Pancreas (tissue), 10 donors: ENCODE measurements at regions not wholly inside any gene's neighbourhood (a gene's known extent, or its start where the extent isn't known, plus 50 kb on each side); places are given as distances from the start of the nearest gene placed in this dataset.
"Not testable (repeated sequence)": the region's sequence is repeated elsewhere in the genome, so short reads cannot be mapped to it uniquely, and the experiment has no call there.

Source experiments
- ATAC-seq, 4 donors: fragments of 200-7000 bp; cut with Tn5 transposase; one replicate each; pipeline versions ENCODE4 v1.8.0 to v1.9.1; 2020; ENCODE audit warnings: mild to moderate bottlenecking in 4 of 4, moderate library complexity in 4 of 4
- DNase-seq, 6 donors: peaks; one replicate each; pipeline ENCODE4 v3.0.0-alpha.2; 2020
- FAIRE-seq: peaks from 2 replicates; lab custom pipeline; 2012; peaks lifted over from hg19 to GRCh38; lab: Jason Lieb, UNC
- H3K27ac ChIP-seq, 4 donors: fragments of 200-600 bp; sonication (generic); 1 replicate in 3 of 4; 2 replicates in 1 of 4; pipeline versions ENCODE4 v1.5.0 to v1.8.0; 2020
- H3K27me3 ChIP-seq, 4 donors: fragments of 200-600 bp; one replicate each; pipeline ENCODE4 v1.8.0; 2021
- H3K36me3 ChIP-seq, 3 donors: fragments of 200-600 bp; sonication (generic) in 1 of 3; one replicate each; pipeline versions ENCODE4 v1.5.0 to v1.8.0; 2020 to 2021
- H3K4me1 ChIP-seq, 3 donors: fragments of 200-600 bp; one replicate each; pipeline ENCODE4 v1.8.0; 2021
- H3K4me3 ChIP-seq, 4 donors: fragments of 200-600 bp; sonication (generic) in 2 of 4; one replicate each; pipeline versions ENCODE4 v1.5.0 to v1.8.0; 2020 to 2021
- H3K9me3 ChIP-seq, 4 donors: fragments of 200-600 bp; one replicate each; pipeline ENCODE4 v1.8.0; 2021
- WGBS, 2 donors: extraction: QIAGEN DNeasy Blood & Tissue Kit; methylation state at CpG; one replicate each; pipeline ENCODE4 v1.1.7; 2013; 5-methylcytosine and 5-hydroxymethylcytosine counted together
- intact Hi-C, 3 donors: fragments of 100-400 bp; cut with DNase I; formaldehyde crosslinking; loops; one replicate each; pipeline versions ENCODE4 v1.11.1 to v1.14.2; 2022
- donor health status: healthy with polysubstance abuse.
- donor health status: DM: no; HTN: no; CAD: no; lungs with moderate emphysema.
- donor health status: DM: no; HTN: no; CAD: no.
- donor health status: control.
- donor health status: control.
- donor health status: Bipolar disorder and iron deficiency.
- donor health status: DM: yes; HTN: yes; CAD: no.
- donor health status: DM: no; HTN: no; CAD: no.
- donor health status: DM: no; HTN: no; CAD: no.
- donor health status: DM: yes; HTN: yes; CAD: no.

GRCh38 chr9:42288002-42288864 lies 104.8 kb downstream of the SPATA31A6 start:
- not testable (repeated sequence) for H3K27me3 ChIP-seq, FAIRE-seq

DNA sequence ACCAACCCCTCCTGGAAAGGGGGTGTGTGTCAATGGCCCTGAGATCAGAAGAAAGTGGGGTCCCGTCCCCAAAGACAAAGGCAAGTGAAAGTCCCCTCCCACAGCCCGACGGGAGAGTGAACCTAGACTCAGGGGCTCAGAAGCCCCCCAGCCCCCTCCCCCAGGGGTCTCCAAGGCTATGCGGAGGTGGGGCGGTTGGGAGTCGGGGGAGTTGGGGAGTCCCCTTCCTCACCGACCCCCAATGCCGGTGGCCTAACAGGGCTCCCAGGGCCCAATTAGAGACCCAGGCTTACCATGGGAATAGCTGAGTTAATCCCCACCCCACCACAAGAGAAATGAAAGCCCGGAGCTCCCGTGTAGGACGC lies 105.4 kb downstream of the SPATA31A6 start:
- FAIRE-seq, H3K27me3 ChIP-seq, H3K36me3 ChIP-seq, ATAC-seq, H3K4me3 ChIP-seq, DNase-seq, H3K4me1 ChIP-seq, H3K9me3 ChIP-seq, intact Hi-C loops, H3K27ac ChIP-seq: not testable (repeated sequence)
- WGBS, 2 donors: 81% methylated on average over 8 of the region's 11 CpGs; no CpG with 5 or more reads in 1 of the 2 donors

More at GRCh38 chr9:42288002-42288864, 104.8 kb downstream of the SPATA31A6 start:
- H3K4me1 ChIP-seq, H3K4me3 ChIP-seq, intact Hi-C loops, H3K36me3 ChIP-seq, H3K27ac ChIP-seq, H3K9me3 ChIP-seq: not testable (repeated sequence)
- DNase-seq (peak in 1 of 6 donors; percentile 63), ATAC-seq (peak in 1 of 4 donors; percentile 22)
- 66 to 71% methylated on average over 44 to 49 of the region's 51 CpGs for WGBS, 2 donors

DNA sequence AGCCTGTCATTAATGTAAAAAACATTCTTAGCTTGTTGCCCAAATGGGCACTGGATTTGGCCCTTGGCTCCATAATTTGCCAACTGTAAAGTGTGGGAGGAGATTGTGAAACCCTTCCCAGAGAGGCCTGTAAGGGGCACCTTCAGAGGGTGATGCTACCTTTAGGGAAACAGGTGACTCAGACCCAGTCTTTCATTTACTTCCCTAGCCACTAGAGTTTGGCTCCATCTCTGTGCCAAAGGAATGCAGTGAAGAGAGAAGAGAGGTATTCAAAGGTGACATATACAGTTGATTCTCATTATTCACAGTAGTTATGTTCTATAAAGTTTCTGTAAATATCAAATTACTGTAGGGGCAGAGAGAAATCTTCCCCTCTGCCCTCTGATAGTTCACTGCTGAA lies 116.7 kb downstream of the SPATA31A6 start:
- DNase-seq, intact Hi-C loops, ATAC-seq, H3K27ac ChIP-seq, H3K4me1 ChIP-seq, H3K9me3 ChIP-seq, FAIRE-seq, H3K27me3 ChIP-seq, H3K36me3 ChIP-seq, H3K4me3 ChIP-seq: not testable (repeated sequence)

DNA sequence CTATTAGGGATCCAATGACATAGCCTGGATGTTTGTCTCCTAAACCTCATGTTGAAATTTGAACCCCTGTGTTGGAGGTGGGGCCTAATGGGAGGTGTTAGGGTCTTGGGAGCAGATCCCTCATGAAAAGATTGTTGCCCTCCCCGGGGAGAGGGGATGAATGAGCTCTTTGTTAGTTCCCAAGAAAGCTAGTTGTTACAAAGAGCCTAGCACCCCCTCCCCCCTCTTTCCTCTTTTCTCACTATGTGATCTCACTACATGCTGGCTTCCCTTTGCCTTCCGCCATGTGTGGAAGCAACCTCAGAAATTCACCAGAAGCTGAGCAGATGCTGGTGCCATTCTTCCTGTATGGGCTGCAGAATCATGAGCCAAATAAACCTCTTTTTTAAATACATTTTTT lies 123.2 kb downstream of the SPATA31A6 start:
- H3K4me1 ChIP-seq, H3K36me3 ChIP-seq, H3K9me3 ChIP-seq, ATAC-seq, intact Hi-C loops, DNase-seq, H3K27me3 ChIP-seq, FAIRE-seq, H3K4me3 ChIP-seq, H3K27ac ChIP-seq: not testable (repeated sequence)
- 46 to 57% methylated on average over 2 of the region's 2 CpGs for WGBS, 2 donors

DNA sequence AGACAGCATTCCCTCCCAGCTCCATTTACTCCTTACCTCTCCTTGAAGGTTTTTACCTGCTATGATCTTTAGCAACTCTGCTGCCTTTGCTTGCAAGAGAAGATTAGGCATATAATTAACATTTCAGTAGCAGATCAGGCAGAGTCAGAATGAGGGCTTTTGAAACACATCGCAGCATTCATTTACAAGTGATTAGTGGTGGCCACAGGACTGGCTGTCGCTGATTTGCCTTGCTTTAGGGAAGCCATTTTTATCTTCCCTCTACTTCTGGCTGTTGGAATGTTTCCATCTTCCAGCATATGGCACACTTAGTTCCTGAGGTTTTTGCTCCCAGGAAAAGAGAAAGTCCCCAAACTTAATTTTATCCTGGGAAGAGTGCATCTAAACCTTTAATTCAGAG lies 124.0 kb downstream of the SPATA31A6 start:
- H3K27me3 ChIP-seq, FAIRE-seq, H3K27ac ChIP-seq, H3K4me3 ChIP-seq, DNase-seq, H3K9me3 ChIP-seq, H3K4me1 ChIP-seq, ATAC-seq, H3K36me3 ChIP-seq, intact Hi-C loops: not testable (repeated sequence)
- 25 to 27% methylated on average over 2 of the region's 2 CpGs for WGBS, 2 donors

DNA sequence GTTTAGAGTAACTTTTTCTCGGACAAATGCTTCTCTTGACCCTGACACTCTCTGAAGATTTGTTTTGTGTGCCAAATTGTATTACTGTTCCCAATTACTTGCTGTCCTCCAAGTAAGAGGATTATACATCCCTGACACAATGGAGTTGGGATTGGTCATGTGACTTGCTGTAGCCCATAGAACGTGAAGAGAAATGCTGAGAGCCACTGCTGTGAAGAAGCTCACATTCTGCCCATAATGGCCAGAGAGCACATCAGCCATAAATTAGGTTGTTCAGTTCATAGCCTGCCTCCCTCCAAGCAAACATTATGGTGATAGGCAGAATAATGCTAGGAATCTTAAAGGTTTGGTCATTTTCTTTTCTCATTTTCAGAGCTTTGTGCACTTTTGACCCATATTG lies 127.5 kb downstream of the SPATA31A6 start:
- H3K27ac ChIP-seq, H3K4me3 ChIP-seq, H3K9me3 ChIP-seq, H3K36me3 ChIP-seq, H3K4me1 ChIP-seq, H3K27me3 ChIP-seq, ATAC-seq, intact Hi-C loops, FAIRE-seq, DNase-seq: not testable (repeated sequence)
- 31 to 32% methylated on average over 2 of the region's 2 CpGs for WGBS, 2 donors

DNA sequence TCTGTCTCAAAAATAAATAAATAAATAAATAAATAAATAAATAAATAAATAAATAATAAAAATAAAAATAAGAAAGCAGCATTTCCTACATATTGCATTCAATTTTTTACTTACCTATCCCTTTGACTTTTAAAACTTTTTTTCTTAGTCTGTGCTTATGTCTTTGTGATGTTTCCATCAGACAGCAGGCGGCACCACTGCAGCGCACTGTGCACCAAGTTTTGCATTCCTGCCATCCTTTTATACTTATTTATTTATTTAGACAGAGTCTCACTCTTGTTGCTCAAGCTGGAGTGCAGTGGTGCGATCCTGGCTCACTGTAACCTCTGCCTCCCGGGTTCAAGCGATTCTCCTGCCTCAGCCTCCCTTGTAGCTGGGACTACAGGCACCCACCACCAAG lies 132.6 kb downstream of the SPATA31A6 start:
- H3K9me3 ChIP-seq, H3K36me3 ChIP-seq, H3K4me3 ChIP-seq, DNase-seq, H3K4me1 ChIP-seq, H3K27me3 ChIP-seq, FAIRE-seq, intact Hi-C loops, ATAC-seq, H3K27ac ChIP-seq: not testable (repeated sequence)
- WGBS, 2 donors: 79 to 90% methylated on average over 5 of the region's 5 CpGs

- H3K27ac ChIP-seq, DNase-seq, intact Hi-C loops, H3K36me3 ChIP-seq, H3K27me3 ChIP-seq, H3K4me3 ChIP-seq, H3K9me3 ChIP-seq, FAIRE-seq, H3K4me1 ChIP-seq, ATAC-seq: not testable (repeated sequence)
- 39 to 44% methylated on average over 3 of the region's 3 CpGs for WGBS, 2 donors
Measured at GRCh38 chr9:42317677-42318076, 134.2 kb downstream of the SPATA31A6 start.

DNA sequence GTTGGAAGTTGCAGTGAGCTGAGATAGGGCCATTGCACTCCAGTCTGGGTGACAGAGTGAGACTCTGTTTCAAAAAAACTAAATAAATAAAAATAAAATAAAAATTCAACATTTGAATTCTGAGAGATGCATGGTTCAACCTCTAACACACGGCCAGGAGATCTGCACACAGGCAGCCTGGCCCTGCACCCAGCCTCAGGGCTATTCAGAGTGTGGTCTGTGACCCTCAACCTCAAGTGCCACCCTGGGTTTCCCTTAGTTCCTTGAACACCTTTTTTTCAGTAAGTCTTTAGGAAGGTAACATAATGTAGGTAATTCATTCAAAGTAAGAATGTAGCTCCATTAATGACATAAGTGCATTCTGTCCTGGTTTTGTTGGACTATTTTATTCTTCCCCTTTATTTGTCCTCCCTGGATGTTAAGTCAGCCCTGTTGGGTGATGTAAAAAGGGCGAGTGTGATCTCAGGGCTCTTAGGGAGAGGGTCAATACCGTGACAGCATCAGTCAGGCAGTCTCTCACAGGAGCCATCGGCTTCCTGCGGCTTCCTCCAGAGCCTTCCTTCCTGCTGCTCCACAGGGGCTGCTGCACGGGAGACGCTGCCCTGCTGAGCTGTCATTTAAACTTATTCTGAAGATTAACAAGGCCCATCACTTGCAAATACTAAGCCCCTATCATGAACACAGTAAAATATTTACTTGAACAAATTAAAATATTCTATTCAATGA lies 139.8 kb downstream of the SPATA31A6 start:
- H3K4me3 ChIP-seq, ATAC-seq, H3K36me3 ChIP-seq, H3K27me3 ChIP-seq, intact Hi-C loops, H3K4me1 ChIP-seq, FAIRE-seq, DNase-seq, H3K27ac ChIP-seq, H3K9me3 ChIP-seq: not testable (repeated sequence)
- WGBS, 2 donors: 31 to 44% methylated on average over 7 of the region's 7 CpGs

GRCh38 chr9:42325142-42325541 lies 141.7 kb downstream of the SPATA31A6 start:
- H3K4me3 ChIP-seq, H3K27ac ChIP-seq, intact Hi-C loops, H3K4me1 ChIP-seq, DNase-seq, H3K27me3 ChIP-seq, H3K36me3 ChIP-seq, ATAC-seq, FAIRE-seq, H3K9me3 ChIP-seq: not testable (repeated sequence)

DNA sequence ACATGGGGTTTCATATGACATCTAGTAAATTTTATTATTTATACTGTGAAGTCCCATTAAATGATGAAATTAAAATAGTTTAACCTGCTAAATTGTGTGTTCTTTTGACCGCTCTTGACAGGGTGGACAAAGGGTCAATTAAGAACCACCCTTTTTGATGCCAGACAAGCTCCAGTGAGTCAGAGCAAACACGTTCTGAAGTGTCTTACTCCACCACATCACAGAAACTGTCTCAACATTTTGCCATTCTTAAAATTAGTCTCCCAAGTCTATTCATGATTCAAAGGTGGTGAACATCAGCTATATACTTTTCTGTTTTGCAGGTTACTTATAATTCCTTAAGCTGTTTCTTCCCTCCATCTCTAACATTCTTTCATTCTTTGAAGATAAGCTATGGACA lies 142.1 kb downstream of the SPATA31A6 start:
- FAIRE-seq, H3K27ac ChIP-seq, H3K9me3 ChIP-seq, H3K4me1 ChIP-seq, H3K4me3 ChIP-seq, H3K36me3 ChIP-seq, DNase-seq, intact Hi-C loops, H3K27me3 ChIP-seq, ATAC-seq: not testable (repeated sequence)
- WGBS, 2 donors: 42 to 57% methylated on average over 2 of the region's 2 CpGs

GRCh38 chr9:42326482-42326881 lies 143.0 kb downstream of the SPATA31A6 start:
- intact Hi-C loops, H3K4me1 ChIP-seq, H3K27ac ChIP-seq, H3K27me3 ChIP-seq, H3K4me3 ChIP-seq, FAIRE-seq, DNase-seq, ATAC-seq, H3K36me3 ChIP-seq, H3K9me3 ChIP-seq: not testable (repeated sequence)
- WGBS, 2 donors: 74 to 81% methylated on average over 1 of the region's 2 CpGs
